ENCODE measurements at regions not wholly inside any gene's neighbourhood (a gene's known extent, or its start where the extent isn't known, plus 50 kb on each side); places are given as distances from the start of the nearest gene placed in this dataset.
"Not testable (repeated sequence)": the region's sequence is repeated elsewhere in the genome, so short reads cannot be mapped to it uniquely, and the experiment has no call there.

- TF ChIP-seq POLR2A (IDR thresholded peaks at IDR 0.05; ENCODE audit: low read length); GATA1 (IDR thresholded peaks at IDR 0.05; ENCODE audit: low read depth, low read length): not testable (repeated sequence)
Measured at GRCh38 chr7:65554553-65555476, 181.2 kb downstream of the ZNF92 start.
